ENCODE measurements at regions not wholly inside any gene's neighbourhood (a gene's known extent, or its start where the extent isn't known, plus 50 kb on each side); places are given as distances from the start of the nearest gene placed in this dataset.

DNA sequence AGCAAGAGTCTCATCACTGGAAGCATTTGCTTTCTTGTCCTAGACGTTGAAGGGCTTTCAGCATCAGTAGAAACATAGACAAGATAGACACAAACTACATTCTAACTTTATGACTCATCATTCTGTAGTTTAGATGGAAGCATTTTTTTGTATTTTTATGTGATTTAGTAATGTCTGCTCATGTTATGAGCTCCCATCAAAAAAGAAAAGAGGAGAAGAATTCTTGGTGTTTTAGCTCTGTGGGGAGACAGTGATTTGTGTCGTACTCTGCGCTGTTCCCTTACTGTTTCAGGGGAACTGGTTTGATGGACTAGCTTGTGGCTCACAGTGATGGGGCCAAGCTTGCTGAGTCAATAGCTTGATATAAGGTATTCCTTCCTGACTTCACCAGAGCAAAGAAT is 159.2 kb upstream of the WWC1 start:
- TF ChIP-seq, protein P1, sequence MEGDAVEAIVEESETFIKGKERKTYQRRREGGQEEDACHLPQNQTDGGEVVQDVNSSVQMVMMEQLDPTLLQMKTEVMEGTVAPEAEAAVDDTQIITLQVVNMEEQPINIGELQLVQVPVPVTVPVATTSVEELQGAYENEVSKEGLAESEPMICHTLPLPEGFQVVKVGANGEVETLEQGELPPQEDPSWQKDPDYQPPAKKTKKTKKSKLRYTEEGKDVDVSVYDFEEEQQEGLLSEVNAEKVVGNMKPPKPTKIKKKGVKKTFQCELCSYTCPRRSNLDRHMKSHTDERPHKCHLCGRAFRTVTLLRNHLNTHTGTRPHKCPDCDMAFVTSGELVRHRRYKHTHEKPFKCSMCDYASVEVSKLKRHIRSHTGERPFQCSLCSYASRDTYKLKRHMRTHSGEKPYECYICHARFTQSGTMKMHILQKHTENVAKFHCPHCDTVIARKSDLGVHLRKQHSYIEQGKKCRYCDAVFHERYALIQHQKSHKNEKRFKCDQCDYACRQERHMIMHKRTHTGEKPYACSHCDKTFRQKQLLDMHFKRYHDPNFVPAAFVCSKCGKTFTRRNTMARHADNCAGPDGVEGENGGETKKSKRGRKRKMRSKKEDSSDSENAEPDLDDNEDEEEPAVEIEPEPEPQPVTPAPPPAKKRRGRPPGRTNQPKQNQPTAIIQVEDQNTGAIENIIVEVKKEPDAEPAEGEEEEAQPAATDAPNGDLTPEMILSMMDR (IDR thresholded peaks at IDR 0.05; ENCODE audit: insufficient read depth, low read length, poor library complexity, severe bottlenecking), result no peak
- no peak for TF ChIP-seq EZH2phosphoT487 (conservative IDR thresholded peaks at IDR 0.05; ENCODE audit: low read length)

Measured in SU-DHL-6 (cell line).